Transverse colon (tissue), 4 donors: ENCODE measurements at regions not wholly inside any gene's neighbourhood (a gene's known extent, or its start where the extent isn't known, plus 50 kb on each side); places are given as distances from the start of the nearest gene placed in this dataset.
"Not testable (repeated sequence)": the region's sequence is repeated elsewhere in the genome, so short reads cannot be mapped to it uniquely, and the experiment has no call there.

Experiments used
- DNase-seq: peaks from one replicate; pipeline ENCODE4 v3.0.0-alpha.2; 2019
- H3K27ac ChIP-seq, 4 donors: fragments of 200-600 bp; sonication (generic); 2 replicates each; pipeline ENCODE4 v1.5.1; 2016 to 2018; ENCODE audit warnings: inconsistent platforms in 4 of 4
- H3K27me3 ChIP-seq: fragments of 200-600 bp; sonication (generic); 2 replicates; pipeline ENCODE4 v1.5.1; 2017; ENCODE audit warnings: inconsistent platforms
- H3K36me3 ChIP-seq, 4 donors: fragments of 200-600 bp; sonication (generic); 2 replicates each; pipeline ENCODE4 v1.5.1; 2017 to 2019; ENCODE audit warnings: inconsistent platforms in 4 of 4
- H3K4me1 ChIP-seq, 4 donors: fragments of 200-600 bp; sonication (generic); 2 replicates each; pipeline ENCODE4 v1.5.1; 2017 to 2020; ENCODE audit warnings: inconsistent platforms in 4 of 4
- H3K4me3 ChIP-seq, 4 donors: fragments of 200-600 bp; sonication (generic); 1 replicate in 1 of 4; 2 replicates in 3 of 4; pipeline versions ENCODE4 v1.5.1 to v1.6.1; 2017 to 2019; ENCODE audit warnings: inconsistent platforms in 4 of 4
- H3K9me3 ChIP-seq, 2 donors: fragments of 200-600 bp; sonication (generic); 2 replicates each; pipeline ENCODE4 v1.5.1; 2017 to 2019; ENCODE audit warnings: inconsistent platforms in 2 of 2
- CTCF ChIP-seq, 5 experiments: fragments of 200-600 bp in 3 of 5; fragments of 450-650 bp in 2 of 5; sonication (generic) in 3 of 5; IDR thresholded peaks; 1 replicate in 2 of 5; 2 replicates in 3 of 5; pipeline ENCODE4 v1.5.1; 2016 to 2017; ENCODE audit warnings: antibody characterized with exemption in 5 of 5, inconsistent platforms in 3 of 5, mild to moderate bottlenecking in 2 of 5, moderate library complexity in 1 of 5
- EP300 ChIP-seq: sonication (generic); formaldehyde crosslinking; IDR thresholded peaks from one replicate; pipeline ENCODE4 v1.6.1; 2017; ENCODE audit warnings: antibody characterized with exemption, low read depth
- POLR2A ChIP-seq: fragments of 450-650 bp; IDR thresholded peaks from one replicate; pipeline ENCODE4 v1.6.1; 2016; ENCODE audit warnings: antibody characterized with exemption, mild to moderate bottlenecking, moderate library complexity
- POLR2AphosphoS5 ChIP-seq, 3 donors: sonication (generic); formaldehyde crosslinking; IDR thresholded peaks; one replicate each; pipeline ENCODE4 v1.6.1; 2016; ENCODE audit warnings: antibody characterized with exemption in 3 of 3
- WGBS, 2 donors: methylation state at CpG; one replicate each; pipeline ENCODE4 v1.1.5; 2018; ENCODE audit warnings: low coverage in 1 of 2; 5-methylcytosine and 5-hydroxymethylcytosine counted together
- in situ Hi-C, 4 donors: fragments of 200-750 bp; cut with MboI; loops; one replicate each; pipeline versions ENCODE4 v1.15.0 to v1.15.1; 2017; ENCODE audit warnings: low sequenced_read_pairs in 3 of 4, low pct_ligation_motif_present in 1 of 4, low pct_unique_long_range_greater_than_20kb in 1 of 4
- intact Hi-C: fragments of 100-400 bp; cut with DNase I; formaldehyde crosslinking; loops from one replicate; pipeline ENCODE4 v1.15.1; 2023; ENCODE audit warnings: low total_unique reads

GRCh38 chr18:70535041-70535440 is 246.2 kb downstream of the SOCS6 start:
- no peaks in the 10 kb centered on the region for H3K4me1 ChIP-seq
- TF ChIP-seq EP300: no peak
- no peak for TF ChIP-seq POLR2AphosphoS5 (IDR thresholded peaks at IDR 0.05)
- no peak for TF ChIP-seq POLR2A
- TF ChIP-seq CTCF (IDR thresholded peaks at IDR 0.05): no peak
- H3K27me3 ChIP-seq: no peaks in the 10 kb centered on the region
- in situ Hi-C loops (no loop called here), intact Hi-C loops (no loop called here)
- H3K9me3 ChIP-seq: no peaks in the 10 kb centered on the region
- no peak overlapping the region for H3K27ac ChIP-seq
- no peaks in the 10 kb centered on the region for H3K36me3 ChIP-seq
- no peak overlapping the region for H3K4me3 ChIP-seq
- 54 to 69% methylated on average over 3 to 5 of the region's 5 CpGs for WGBS, 2 donors
- DNase-seq: no peak

- H3K27ac ChIP-seq, H3K27me3 ChIP-seq, in situ Hi-C loops, H3K36me3 ChIP-seq, H3K9me3 ChIP-seq, H3K4me1 ChIP-seq, DNase-seq, intact Hi-C loops, H3K4me3 ChIP-seq: not testable (repeated sequence)
- WGBS, 2 donors: 88% methylated on average over 1 of the region's 1 CpG
Observed at GRCh38 chr18:70525322-70525721, 236.5 kb downstream of the SOCS6 start.

GRCh38 chr18:70523792-70524182 is 234.9 kb downstream of the SOCS6 start:
- H3K4me1 ChIP-seq: no peaks in the 10 kb centered on the region
- H3K36me3 ChIP-seq: no peaks in the 10 kb centered on the region
- in situ Hi-C loops: no loop called here
- no peaks in the 10 kb centered on the region for H3K27me3 ChIP-seq
- intact Hi-C loops: no loop called here
- no peaks in the 10 kb centered on the region for H3K9me3 ChIP-seq
- H3K4me3 ChIP-seq: no peak overlapping the region
- TF ChIP-seq CTCF (IDR thresholded peaks at IDR 0.05) (no peak), EP300 (no peak), POLR2AphosphoS5 (IDR thresholded peaks at IDR 0.05) (no peak), POLR2A (no peak)
- 84 to 93% methylated on average over 2 to 3 of the region's 3 CpGs for WGBS, 2 donors
- H3K27ac ChIP-seq: no peak overlapping the region
- DNase-seq: no peak

- in situ Hi-C loops: no loop called here
Observed at GRCh38 chr18:70523035-70523791, 234.4 kb downstream of the SOCS6 start.

More at GRCh38 chr18:70523035-70523791, 234.4 kb downstream of the SOCS6 start:
- Histone ChIP-seq H3K36me3 (no peaks in the 10 kb centered on the region), H3K4me1 (no peaks in the 10 kb centered on the region), H3K9me3 (no peaks in the 10 kb centered on the region), H3K27ac (no peak overlapping the region), H3K4me3 (no peak overlapping the region), H3K27me3 (no peaks in the 10 kb centered on the region)
- no peak for TF ChIP-seq CTCF (IDR thresholded peaks at IDR 0.05)
- TF ChIP-seq POLR2A: no peak
- TF ChIP-seq EP300: no peak
- no peak for DNase-seq
- intact Hi-C loops: no loop called here
- WGBS, 2 donors: 17 to 35% methylated on average over 7 of the region's 7 CpGs
